Kidney capillary endothelial cell (primary cell): ENCODE measurements at regions not wholly inside any gene's neighbourhood (a gene's known extent, or its start where the extent isn't known, plus 50 kb on each side); places are given as distances from the start of the nearest gene placed in this dataset.

ENCODE experiments used
- DNase-seq: peaks from one replicate; pipeline ENCODE4 v3.0.0-alpha.2; 2018; ENCODE audit warnings: low spot score

DNA sequence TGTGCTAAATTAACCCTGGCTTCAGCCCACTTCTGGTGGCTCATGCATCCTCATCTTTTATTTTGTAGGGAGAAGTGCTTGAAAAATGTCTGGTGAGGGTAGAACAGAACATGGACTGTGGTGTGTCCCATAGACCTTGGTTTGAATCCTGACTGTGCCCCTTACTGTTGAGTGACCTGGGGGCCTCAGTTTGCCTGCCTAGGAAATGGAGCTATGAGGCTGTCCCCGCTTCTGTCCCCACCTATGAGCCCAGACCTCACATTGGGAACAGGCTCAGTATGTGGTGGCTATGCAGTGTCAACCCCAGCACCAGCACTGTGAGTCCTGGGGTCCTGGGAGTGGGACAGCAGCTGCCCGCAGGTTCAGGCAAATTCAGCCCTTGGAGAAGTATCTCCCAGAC lies 186.3 kb upstream of the GSE1 start:
- DNase-seq, result no peak

DNA sequence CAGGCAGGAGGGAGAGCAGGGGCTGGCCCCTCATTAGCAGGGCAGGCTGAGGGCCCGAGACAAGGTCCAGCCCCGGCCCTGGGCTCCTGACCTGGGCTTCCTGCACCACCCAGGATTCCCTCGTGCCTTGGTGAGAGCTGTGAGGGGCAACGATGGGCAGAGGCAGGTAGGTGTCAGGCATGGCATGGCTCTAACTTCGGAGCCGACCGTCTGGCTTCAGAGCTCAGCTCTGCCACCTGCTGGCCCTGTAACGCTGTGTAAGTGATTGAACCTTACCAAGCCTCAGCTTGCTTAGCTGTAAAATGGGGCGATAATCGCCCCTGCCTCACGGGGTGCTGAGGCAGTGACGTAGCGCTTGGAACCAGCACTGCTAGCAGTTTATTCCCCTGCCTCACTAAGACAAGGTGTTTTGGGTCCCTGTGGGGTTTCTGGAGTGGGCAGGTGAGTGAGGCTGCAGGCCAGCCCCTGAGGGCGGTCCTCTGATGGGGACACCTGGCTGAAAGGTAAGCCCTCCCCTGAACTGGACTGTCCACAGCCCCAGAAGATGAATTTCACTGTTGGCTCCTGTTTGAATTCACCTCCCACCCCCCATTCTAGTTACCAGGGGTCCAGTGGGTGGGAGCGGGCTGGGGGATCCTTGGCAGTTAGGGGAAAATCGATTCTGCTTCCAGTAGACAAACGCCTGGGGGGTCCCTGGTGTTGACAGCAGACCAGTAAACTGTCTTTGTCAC lies 184.8 kb upstream of the GSE1 start:
- no peak for DNase-seq

DNA sequence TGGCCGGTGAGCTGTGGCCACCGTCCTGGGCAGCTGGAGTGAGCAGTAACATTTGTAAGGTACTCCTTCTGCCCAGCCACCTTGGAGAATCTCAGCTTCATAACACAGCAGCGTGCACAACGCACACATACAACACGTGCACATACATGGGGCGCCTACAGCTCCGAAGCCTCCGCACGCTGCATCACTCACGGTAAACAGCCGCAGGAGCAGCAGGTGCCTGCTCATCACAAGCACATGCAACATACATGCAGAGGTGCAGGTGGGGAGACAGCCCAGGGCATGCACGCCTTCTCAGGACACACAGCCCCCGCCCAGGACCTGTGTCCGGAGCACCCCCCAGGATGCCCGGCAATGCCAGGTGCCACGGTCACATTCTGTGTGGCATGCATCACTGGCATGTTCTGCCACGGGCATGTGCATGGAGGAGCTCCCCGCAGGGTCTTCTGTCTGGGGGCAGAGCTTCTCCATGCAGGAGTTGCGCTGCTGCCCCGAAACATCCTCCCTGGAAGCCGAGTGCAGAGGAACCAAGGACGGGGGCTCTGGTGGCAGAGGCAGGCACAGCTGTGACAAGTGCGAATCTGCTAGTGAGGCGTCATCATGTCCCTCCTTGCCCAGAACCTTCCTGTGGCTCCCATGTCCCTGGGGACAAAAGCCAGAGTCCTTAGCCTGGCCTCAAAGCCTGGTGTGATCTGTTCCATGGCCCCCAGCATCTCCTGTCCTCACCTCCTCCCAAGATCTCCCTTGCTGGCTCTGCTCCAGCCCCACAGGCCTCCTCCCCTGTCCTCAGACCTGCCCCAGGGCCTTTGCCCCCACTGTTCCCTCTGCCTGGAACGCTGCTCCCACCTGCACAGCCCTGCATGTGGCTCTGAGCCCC lies 184.0 kb upstream of the GSE1 start:
- DNase-seq, result no peak

DNA sequence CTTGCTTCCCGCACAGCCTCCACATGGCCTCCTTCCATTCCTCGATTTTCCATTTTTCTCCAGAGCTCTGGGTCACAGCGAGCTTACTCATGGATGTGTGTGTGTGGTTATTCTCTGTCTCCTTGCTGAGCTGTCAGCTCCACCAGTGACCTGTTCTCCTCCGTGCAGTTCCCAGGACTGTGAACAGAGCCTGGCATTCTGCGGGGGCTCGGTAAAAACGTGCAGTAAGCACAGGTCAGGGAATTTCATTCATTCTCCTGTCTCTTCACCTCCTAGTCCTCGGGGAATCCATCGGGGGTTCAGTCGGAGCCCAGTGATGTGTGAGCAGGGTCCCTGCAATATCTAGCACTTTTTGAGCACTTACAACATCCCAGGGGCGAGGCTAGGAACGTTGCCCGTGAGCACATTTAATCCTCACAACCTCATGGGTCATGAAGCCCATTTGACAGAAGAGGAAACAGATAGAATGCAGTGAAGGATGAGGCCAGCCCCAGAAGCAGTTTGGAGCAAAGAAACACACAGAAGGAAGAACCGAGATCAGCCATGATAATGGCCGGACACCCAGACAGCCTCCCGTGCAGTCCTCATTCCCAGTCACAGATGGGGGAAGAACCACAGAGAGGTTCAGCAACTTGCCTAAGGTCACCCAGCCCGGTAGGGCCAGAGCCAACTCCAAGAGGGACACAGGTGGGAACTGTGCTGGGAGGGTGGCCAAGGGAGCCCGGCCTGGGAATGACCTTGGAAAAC lies 183.2 kb upstream of the GSE1 start:
- no peak for DNase-seq

DNA sequence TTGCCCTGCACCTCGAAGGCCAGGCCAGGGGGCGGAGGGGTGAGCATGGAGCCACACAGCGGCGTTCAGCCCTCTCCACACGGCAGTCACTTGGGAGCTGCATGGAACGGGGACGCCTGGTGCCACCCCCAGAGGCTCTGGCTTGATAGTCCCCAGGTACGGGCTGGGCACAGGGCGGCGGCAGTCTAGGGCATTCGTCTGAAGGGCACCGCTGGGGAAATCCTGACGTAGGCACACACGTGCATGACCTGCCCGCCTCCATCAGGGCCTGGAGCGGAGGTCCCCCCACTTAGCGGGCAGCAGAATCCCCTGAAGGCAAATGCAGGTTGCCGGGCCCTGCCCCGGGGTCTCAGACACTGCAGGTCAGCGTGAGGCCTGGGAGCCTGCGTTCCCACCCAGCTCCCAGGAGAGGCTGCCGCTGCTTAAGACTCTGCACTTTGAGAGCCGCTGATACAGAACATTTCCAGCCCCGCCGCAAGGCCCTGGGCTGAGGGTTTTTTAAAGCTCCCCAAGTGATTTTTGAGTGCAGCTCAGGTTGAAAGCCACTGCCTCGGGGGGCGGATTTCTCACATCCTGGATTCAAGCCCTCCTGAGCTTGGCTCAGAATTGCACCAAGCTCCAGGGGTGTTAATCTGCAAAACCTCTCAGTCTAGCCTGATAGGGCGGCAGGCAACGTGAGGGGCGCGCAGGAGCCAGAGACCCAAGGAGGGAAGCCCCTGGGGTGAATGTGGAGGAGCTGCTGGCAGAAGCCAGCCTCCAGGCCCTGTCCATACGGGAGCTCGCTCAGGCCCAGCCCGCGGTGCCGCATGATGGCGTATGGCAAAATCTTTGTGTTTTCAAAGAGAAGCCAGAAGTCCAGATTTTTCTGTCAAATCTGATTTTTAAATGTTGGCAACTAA lies 182.3 kb upstream of the GSE1 start:
- DNase-seq, result no peak

DNA sequence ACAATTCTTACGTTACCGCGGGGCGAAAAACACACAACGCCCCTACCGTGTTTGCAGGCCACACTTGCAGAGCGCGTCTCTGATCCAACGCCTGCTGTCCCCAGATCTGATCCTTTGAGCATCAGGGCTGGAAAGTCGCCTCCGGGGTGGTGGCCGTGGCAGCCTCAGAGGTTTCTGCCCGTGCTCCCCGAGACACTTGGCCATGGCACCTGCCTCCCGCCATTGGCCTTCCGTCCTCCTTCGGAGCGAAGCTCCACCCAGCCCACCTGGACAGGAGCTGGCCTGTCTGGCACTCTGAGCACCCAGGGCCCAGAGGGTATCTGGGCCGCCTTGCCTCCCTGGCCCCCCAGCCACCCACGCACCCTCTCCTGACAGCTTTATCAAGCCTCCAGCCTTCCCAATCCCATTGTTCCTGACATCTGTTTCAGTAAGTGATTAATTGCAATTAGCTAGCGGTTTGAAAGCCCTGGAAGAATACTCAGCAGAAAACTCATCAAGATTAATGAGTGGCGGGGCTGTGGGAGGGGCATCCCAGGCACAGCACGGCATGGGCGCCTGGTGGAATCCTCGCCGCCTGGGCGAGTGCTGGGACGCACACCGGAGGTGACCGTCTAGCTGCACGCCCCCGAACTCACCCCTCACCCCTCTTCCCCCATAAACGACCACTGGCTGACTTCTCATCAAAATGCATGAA lies 181.5 kb upstream of the GSE1 start:
- no peak for DNase-seq

DNA sequence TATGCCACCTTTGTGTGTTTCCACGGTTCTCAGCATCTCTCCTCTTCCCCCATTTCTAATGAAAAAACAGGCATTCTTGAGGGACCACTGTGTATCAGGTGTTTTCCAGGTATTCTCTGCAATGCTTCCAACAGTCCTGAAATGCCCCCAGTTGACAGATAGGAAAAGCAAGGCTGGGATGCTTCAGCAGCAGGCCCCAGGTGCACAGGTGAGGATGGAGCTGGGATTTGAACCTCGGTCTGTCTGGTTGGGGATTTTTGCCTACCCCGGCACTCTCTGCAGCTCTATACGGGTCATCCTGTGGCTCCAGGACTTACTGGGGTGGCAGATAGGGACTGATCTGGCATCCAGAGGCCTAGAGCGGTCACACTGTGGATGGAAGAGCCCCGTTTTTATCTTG lies 180.5 kb upstream of the GSE1 start:
- DNase-seq, result no peak

DNA sequence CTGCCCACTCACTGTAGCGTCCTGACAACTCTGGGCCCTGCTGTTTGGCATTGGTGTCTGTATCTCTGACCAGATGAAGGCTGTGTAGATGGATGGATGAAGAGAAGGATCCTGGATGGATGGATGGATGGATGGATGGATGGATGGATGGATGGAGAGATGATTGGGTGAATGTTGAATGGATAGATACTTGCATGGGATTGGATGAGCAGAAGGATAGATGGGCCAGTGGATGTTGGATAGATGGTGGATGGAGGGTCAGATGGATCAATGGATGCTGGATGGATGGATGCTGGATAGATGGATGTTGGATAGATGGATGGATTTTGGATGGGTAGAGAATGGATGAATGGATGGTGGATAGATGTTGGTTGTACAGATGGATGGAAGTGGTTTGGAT lies 179.6 kb upstream of the GSE1 start:
- DNase-seq, result no peak

DNA sequence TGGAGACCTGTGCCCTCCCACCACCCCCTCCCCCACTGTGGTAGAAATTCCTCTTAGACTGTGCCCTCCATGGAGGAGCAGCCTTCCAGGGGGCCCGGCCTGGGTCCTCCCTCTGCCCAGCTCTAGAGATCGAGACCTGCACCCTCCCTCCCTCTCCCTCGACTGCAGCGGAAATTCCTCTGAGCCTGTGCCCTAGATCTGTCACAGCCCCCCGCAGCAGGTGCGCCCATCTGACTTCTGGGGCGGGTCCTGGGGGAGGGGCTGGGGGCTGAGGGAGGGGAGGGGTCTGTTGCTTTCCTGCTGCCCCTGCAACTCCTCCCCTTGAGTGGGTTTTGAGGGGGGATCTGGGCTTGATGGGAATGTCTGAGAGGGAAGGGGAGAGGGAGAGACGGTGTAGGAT lies 177.8 kb upstream of the GSE1 start:
- DNase-seq, result no peak

DNA sequence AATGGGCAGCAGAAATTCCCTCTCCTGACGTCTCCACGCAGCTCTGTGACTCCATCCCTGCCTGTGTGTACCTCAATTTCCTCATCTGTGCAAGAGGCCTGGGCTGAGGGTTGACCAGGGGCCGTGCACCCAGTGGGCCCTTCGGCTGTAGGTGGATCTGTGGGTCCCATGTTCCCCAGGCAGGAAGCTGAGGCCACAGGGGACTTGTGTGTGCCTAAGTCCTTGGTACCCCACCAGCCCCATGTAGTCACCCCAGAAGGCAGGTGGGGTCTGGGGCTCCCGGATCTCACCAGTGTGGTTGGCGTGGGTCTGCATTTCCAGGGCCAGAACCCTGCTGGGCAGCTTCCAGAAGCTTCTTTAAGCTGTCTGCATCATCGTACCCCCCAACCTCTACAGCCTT lies 177.4 kb upstream of the GSE1 start:
- DNase-seq, result no peak

DNA sequence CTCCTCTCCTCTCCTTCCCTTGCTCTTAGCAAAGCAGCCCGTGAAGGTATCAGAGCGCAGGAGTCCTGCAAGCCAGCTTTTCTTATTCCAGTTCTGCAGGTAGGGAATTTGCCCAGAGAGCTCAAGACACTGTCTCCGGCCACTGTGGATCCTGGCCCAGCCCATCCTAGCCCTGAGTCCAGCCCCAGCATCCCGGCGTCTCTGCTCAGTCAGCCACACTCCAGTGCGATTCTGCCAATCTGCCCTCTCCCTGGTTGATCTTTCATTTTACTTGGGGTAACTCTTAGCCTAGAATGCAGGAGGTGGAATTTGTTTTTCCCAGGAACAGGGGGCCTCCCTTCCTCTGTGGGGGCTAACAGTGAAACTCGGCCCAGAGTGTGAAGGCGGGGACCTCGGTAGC lies 176.9 kb upstream of the GSE1 start:
- no peak for DNase-seq

DNA sequence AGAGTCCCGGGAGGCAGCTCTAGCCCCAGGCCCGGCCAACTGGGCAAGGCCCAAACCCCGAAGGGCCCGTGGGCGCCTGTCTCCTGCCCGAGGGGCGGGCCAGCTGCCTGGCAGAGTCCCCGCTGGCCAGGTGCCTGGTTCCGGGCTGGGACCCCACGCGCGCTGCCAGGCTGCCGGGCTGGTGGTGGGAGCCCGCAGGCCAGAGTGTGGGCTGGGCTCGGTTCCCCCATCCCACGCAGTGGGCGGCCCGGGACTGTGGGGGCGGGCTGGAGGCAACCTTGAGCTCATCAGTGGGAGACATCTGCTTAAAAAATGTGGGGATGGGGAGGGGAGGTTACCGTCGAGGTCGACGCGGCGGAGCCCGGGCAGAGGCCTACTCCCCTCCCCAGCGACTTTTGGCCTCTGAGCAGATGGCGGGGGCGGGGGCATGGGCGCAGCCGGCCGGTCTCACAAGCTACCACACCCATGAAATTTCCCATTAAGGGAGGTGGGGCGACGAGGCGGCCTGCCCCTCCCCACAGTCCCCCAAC lies 176.4 kb upstream of the GSE1 start:
- no peak for DNase-seq

DNA sequence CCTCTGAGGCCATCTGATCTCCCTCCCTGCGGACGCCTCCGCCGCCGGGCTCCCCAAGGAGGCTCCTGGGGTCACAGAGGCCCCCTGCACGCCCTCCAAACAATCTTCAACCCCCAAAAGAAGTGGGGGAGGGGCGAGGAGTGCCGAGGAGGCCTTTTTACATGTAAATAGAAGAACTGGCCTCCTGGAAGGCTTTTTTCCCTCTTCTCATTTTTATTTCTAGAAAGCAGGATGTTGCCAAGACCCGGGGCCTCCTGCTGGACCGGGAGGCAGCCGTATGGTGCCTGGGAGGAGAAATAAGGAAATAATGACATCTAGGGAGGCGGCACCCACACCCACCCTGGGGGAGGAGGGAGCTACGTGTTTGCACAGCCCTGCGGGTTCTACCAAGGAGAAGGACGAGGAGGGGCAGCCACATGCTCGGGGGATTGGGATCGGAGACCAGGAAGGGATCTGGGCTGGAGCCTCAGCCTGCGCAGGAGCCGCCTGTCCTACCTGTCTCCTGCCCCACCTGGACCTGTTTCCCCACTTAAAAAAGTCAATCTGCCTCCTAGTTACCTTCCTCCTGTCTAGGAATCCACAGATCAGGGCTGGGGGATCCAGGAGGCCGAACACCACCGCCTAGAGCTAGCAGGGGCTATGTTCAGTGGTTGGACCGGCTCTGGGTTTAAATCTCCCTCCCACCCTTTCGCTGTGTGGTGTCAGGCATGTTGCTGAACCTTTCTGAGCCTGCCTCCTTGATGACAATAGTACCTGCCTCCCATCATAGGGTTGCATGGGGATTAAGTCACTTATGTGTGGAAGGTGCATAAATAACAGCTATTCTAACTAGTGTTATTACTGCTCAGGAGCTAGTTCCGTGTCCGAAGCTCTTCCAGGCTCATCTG lies 175.7 kb upstream of the GSE1 start:
- no peak for DNase-seq

DNA sequence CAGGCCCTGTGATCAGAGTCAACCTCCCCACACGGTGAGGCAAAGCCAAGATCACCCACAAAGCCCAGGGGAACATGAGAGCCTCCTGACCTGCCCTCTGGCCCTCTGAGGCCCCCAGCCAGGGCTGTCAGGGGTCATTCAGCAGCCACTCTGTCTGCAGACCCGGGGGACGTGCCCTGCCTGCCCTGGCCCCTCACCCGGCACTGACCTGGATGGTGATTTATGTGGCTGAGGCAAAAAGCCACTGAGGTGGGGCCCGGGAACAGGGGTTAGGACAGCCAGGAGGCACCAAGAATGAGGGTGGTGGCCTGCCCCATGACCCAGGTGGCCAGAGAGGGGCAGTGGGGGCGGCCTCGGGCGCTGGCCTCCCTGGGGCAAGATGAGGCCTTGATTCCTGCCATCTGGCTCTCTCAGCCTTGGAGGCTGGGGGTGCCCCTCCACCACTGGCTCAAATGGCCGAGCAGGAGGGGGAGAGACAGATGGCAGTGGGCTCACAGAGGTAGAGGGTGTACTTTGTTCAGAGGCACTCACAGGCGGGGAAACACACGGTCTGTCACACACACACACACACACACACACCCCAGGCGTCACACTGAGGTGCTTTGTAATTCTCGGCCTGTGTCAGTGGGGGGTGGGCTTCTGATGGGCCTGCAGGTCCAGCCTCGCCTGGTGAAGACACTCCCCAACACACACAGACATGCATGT lies 174.0 kb upstream of the GSE1 start:
- no peak for DNase-seq

DNA sequence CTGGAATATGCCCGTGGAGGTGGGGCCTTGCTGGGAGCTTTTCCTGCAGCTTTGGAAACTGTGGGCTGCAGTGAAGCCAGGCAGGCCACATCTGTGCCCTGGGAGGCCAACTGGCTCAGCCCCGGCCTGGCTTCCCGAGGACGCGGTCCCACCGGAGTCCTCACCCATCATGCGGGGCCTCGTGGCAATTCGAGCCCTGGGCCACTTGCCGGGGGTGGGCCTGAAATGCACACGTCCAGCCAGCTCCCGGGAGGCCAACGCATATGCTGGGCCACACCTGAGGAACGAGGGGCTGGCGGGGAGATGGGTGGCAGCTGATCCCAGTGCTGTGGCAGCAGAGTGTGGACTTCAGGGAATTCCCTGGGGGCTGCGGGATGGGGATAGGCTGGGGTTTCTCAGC lies 172.4 kb upstream of the GSE1 start:
- no peak for DNase-seq

DNA sequence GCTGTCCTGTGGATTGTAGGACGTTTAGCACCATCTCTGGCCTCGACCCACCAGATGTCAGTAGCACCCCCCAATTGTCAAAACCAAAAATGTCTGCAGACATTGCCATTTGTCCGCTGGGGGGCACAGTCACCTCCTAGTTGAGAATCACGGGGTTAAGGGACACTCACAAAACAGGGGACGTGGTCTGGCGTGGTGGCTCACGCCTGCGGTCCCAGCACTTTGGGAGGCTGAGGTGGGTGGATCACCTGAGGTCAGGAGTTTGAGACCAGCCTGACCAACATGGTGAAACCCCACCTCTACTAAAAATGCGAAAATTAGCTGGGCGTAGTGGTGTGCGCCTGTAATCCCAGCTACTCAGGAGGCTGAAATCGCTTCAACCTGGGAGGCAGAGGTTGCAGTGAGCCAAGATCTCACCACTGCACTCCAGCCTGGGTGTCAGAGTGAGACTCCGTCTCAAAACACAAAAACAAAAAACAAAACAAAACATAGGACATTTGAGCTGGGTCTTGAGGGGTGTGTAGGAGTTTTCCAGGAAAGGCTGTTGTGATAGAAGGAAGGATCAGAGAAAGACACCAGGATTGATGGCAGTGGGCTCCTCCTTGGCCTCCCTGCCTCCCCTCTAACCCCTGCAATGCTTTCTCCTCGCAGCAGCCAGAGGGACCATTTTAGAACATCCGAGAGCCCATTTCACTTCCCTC lies 171.8 kb upstream of the GSE1 start:
- DNase-seq, result no peak

DNA sequence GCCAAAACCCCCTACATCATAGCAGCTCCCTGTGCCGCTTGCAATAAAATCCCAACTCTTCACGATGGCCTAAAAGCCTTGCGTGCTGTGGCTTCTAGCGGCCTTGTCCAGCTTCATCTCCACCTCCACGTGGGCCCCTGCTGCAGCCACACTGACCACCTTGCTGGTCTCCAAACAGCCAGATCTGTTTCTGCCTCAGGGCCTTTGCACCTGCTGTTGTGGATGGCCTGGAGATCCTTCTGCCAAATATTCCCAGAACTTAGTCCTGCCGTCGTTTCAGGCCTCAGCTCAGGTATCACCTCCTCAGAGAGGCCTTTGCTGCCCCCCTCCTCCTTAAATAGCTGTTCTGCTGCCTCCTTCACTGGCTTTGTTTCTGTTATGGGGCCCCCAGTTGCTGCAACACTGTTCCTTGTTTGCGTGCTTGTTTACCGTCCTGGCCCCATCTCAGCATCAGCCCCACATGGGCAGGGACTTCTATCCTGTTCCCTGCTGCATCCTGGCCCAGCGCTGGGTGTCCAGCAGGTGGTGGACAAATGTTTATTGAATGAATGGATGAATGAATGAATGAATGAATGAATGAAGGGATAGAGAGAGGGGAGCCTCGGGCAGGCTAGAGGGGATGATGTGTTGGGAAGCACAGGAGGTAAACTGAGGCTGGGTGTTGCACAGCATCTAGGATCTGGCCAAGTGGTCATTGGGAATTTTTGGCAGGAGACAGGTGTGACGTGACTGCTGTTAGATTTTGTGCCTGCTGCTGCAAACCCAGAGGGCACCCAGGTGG lies 171.0 kb upstream of the GSE1 start:
- no peak for DNase-seq

DNA sequence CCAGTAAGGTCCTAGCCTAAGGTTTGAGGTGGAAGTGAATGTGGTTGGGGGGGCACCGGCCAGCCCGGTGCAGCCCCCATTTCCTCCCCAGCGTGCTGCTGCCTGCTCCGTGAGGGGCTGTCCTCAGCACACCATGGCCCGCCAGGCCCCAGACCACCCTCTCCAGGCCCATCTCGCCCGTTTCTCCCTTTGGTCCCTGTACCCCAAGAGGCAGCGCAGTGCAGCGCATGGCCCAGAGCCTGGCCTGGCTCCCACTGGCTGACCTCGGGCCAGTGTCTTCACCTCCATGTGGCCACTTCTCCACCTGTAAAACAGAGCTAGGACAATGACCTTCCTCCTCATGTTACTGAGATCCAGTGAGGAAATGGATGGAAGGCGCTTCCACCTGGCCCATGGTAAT lies 170.0 kb upstream of the GSE1 start:
- DNase-seq, result no peak
